Vagina (tissue), 2 donors: ENCODE measurements at regions not wholly inside any gene's neighbourhood (a gene's known extent, or its start where the extent isn't known, plus 50 kb on each side); places are given as distances from the start of the nearest gene placed in this dataset.

Source experiments
- DNase-seq, 2 donors: peaks; one replicate each; pipeline ENCODE4 v3.0.0-alpha.2; 2017; ENCODE audit errors: extremely low spot score in 2 of 2
- H3K27ac ChIP-seq: fragments of 200-600 bp; sonication (generic); one replicate; pipeline ENCODE4 v1.5.1; 2019
- H3K27me3 ChIP-seq: fragments of 200-600 bp; sonication (generic); one replicate; pipeline ENCODE4 v1.5.1; 2019
- H3K36me3 ChIP-seq, 2 donors: fragments of 200-600 bp; sonication (generic); one replicate each; pipeline ENCODE4 v1.5.1; 2017 to 2019
- H3K4me1 ChIP-seq: fragments of 200-600 bp; sonication (generic); one replicate; pipeline ENCODE4 v1.5.1; 2019
- H3K4me3 ChIP-seq, 2 donors: fragments of 200-600 bp; sonication (generic); 1 replicate in 1 of 2; 2 replicates in 1 of 2; pipeline ENCODE4 v1.5.1; 2016 to 2019
- H3K9me3 ChIP-seq: fragments of 200-600 bp; sonication (generic); one replicate; pipeline ENCODE4 v1.5.1; 2019
- POLR2A ChIP-seq, 2 donors: fragments of 450-650 bp; IDR thresholded peaks; one replicate each; pipeline ENCODE4 v1.6.1; 2017; ENCODE audit warnings: antibody characterized with exemption in 2 of 2, mild to moderate bottlenecking in 2 of 2, moderate library complexity in 2 of 2
- POLR2AphosphoS5 ChIP-seq, 2 donors: sonication (generic); formaldehyde crosslinking; IDR thresholded peaks; one replicate each; pipeline ENCODE4 v1.9.0; 2017; ENCODE audit warnings: antibody characterized with exemption in 2 of 2, mild to moderate bottlenecking in 2 of 2, low read depth in 1 of 2; ENCODE audit not compliant: insufficient read depth in 1 of 2
- intact Hi-C: fragments of 100-400 bp; cut with DNase I; formaldehyde crosslinking; loops from one replicate; pipeline ENCODE4 v1.15.1; 2023
- TF ChIP-seq, protein P1 (sequence below), 3 experiments: fragments of 450-650 bp in 2 of 3; fragments of 200-600 bp in 1 of 3; sonication (generic) in 1 of 3; IDR thresholded peaks; one replicate each; pipeline ENCODE4 v1.5.1; 2017 to 2019; ENCODE audit warnings: antibody characterized with exemption in 3 of 3, mild to moderate bottlenecking in 2 of 3, moderate library complexity in 2 of 3

DNA sequence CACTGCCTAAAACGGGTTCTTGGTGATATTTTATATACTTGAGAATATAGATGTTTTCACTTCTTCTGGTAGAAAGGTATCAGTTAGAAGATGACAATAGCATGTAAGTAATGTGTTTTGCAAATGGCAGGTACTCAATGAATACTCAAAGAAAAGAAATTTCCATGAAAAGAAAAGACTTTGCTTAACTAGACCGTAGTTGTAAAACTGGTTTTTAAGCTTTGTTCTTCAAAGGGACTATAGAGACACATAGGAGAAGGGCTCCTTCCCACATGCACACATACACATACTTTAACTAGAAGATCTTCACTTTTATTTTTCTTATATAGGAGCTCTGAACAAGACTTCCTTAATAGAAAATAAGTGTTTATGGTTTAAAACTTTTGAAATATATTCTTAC is 215.3 kb upstream of the RND3 start:
- TF ChIP-seq, protein P1, sequence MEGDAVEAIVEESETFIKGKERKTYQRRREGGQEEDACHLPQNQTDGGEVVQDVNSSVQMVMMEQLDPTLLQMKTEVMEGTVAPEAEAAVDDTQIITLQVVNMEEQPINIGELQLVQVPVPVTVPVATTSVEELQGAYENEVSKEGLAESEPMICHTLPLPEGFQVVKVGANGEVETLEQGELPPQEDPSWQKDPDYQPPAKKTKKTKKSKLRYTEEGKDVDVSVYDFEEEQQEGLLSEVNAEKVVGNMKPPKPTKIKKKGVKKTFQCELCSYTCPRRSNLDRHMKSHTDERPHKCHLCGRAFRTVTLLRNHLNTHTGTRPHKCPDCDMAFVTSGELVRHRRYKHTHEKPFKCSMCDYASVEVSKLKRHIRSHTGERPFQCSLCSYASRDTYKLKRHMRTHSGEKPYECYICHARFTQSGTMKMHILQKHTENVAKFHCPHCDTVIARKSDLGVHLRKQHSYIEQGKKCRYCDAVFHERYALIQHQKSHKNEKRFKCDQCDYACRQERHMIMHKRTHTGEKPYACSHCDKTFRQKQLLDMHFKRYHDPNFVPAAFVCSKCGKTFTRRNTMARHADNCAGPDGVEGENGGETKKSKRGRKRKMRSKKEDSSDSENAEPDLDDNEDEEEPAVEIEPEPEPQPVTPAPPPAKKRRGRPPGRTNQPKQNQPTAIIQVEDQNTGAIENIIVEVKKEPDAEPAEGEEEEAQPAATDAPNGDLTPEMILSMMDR (IDR thresholded peaks at IDR 0.05), result no peak
- TF ChIP-seq POLR2AphosphoS5 (IDR thresholded peaks at IDR 0.05; ENCODE audit: insufficient read depth in 1 of 2, low read depth in 1 of 2) (no peak), POLR2A (IDR thresholded peaks at IDR 0.05) (no peak)
- H3K36me3 ChIP-seq, result no peaks in the 10 kb centered on the region
- intact Hi-C loops, result no loop called here

GRCh38 chr2:150700666-150701580 is 213.5 kb upstream of the RND3 start:
- no peaks in the 10 kb centered on the region for H3K9me3 ChIP-seq
- no peak overlapping the region for H3K27ac ChIP-seq
- intact Hi-C loops, result no loop called here
- no peak overlapping the region for H3K4me3 ChIP-seq
- DNase-seq, result no peak
- no peaks in the 10 kb centered on the region for H3K36me3 ChIP-seq
- no peak for TF ChIP-seq POLR2A (IDR thresholded peaks at IDR 0.05)
- TF ChIP-seq POLR2AphosphoS5 (IDR thresholded peaks at IDR 0.05; ENCODE audit: insufficient read depth in 1 of 2, low read depth in 1 of 2), result no peak
- TF ChIP-seq, protein P1 (IDR thresholded peaks at IDR 0.05), result no peak
- H3K27me3 ChIP-seq, result no peaks in the 10 kb centered on the region
- H3K4me1 ChIP-seq, result no peaks in the 10 kb centered on the region

More for the DNA sequence above, 215.3 kb upstream of the RND3 start:
- no peaks in the 10 kb centered on the region for H3K4me1 ChIP-seq
- H3K9me3 ChIP-seq, result no peaks in the 10 kb centered on the region
- no peak overlapping the region for H3K4me3 ChIP-seq
- H3K27me3 ChIP-seq, result no peaks in the 10 kb centered on the region
- no peak overlapping the region for H3K27ac ChIP-seq
- no peak for DNase-seq

GRCh38 chr2:150699218-150699617 is 211.8 kb upstream of the RND3 start:
- no peak for DNase-seq
- TF ChIP-seq, protein P1 (IDR thresholded peaks at IDR 0.05), result no peak
- TF ChIP-seq POLR2A (IDR thresholded peaks at IDR 0.05) (no peak), POLR2AphosphoS5 (IDR thresholded peaks at IDR 0.05; ENCODE audit: insufficient read depth in 1 of 2, low read depth in 1 of 2) (no peak)
- no peaks in the 10 kb centered on the region for H3K9me3 ChIP-seq
- H3K27me3 ChIP-seq, result no peaks in the 10 kb centered on the region
- intact Hi-C loops, result no loop called here
- H3K36me3 ChIP-seq, result no peaks in the 10 kb centered on the region
- no peaks in the 10 kb centered on the region for H3K4me1 ChIP-seq
- H3K27ac ChIP-seq, result peak overlapping the region; percentile 51
- no peak overlapping the region for H3K4me3 ChIP-seq

- H3K4me1 ChIP-seq, result no peaks in the 10 kb centered on the region
- no peak for TF ChIP-seq POLR2A (IDR thresholded peaks at IDR 0.05)
- TF ChIP-seq POLR2AphosphoS5 (IDR thresholded peaks at IDR 0.05; ENCODE audit: insufficient read depth in 1 of 2, low read depth in 1 of 2), result no peak
- TF ChIP-seq, protein P1 (IDR thresholded peaks at IDR 0.05), result no peak
- no peaks in the 10 kb centered on the region for H3K27me3 ChIP-seq
- no peak overlapping the region for H3K4me3 ChIP-seq
- peak overlapping the region; percentile 54 for H3K27ac ChIP-seq
- H3K9me3 ChIP-seq, result no peaks in the 10 kb centered on the region
- H3K36me3 ChIP-seq, result no peaks in the 10 kb centered on the region
- intact Hi-C loops, result no loop called here
- no peak for DNase-seq
Measured at GRCh38 chr2:150698016-150698661, 210.7 kb upstream of the RND3 start.

- H3K9me3 ChIP-seq, result no peaks in the 10 kb centered on the region
- DNase-seq, result no peak
- no peak overlapping the region for H3K4me3 ChIP-seq
- H3K27me3 ChIP-seq, result no peaks in the 10 kb centered on the region
- intact Hi-C loops, result no loop called here
- no peak for TF ChIP-seq POLR2AphosphoS5 (IDR thresholded peaks at IDR 0.05; ENCODE audit: insufficient read depth in 1 of 2, low read depth in 1 of 2)
- TF ChIP-seq, protein P1 (IDR thresholded peaks at IDR 0.05), result no peak
- no peak for TF ChIP-seq POLR2A (IDR thresholded peaks at IDR 0.05)
- no peaks in the 10 kb centered on the region for H3K4me1 ChIP-seq
- no peaks in the 10 kb centered on the region for H3K36me3 ChIP-seq
- H3K27ac ChIP-seq, result peak overlapping the region; percentile 54
Measured at GRCh38 chr2:150697596-150697995, 210.1 kb upstream of the RND3 start.
